ENCODE measurements at regions not wholly inside any gene's neighbourhood (a gene's known extent, or its start where the extent isn't known, plus 50 kb on each side); places are given as distances from the start of the nearest gene placed in this dataset.
A peak's percentile ranks its signal among the peaks of the same experiment; 100 is the strongest.

DNA sequence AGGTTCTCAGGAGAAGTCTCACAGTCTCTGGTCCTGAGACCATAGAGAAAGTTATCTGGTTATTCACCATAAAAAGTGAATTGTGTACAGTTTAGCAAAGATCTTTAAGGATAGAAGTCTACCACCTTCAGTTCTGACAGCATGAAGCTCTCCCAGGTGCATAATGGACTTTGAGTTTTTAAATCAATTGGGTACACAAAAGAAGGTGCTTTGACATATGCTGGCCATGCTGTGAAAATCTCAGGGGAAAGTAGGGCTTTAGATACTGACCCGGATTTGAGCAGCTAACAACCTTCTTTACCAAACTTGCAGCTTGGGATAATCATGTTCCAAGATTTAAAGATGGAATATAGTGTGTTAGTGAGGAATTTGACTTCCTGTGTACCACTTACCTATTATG is 264.2 kb downstream of the ZSWIM6 start:
- intact Hi-C loops (cut with DNase I): no loop called here
- DNase-seq: no peak

DNA sequence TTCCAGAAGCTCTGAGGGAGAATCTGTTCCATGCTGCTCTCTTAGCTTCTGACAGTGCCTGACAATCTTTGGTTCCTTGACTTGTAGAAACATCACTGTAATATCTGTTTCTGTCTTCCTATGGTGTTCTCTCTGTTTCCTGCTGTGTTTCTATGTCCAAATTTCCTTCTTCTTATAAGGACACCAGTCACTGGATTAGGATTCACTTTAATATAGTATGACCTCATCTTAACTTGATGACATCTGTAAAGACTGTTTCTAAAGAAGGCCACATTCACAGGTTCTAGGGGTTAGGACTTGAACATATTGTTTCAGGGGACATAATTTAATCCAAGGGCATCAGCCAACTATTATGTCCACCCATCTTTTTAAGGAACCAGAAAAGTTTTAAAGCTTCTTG is 265.6 kb downstream of the ZSWIM6 start:
- no peak for DNase-seq

DNA sequence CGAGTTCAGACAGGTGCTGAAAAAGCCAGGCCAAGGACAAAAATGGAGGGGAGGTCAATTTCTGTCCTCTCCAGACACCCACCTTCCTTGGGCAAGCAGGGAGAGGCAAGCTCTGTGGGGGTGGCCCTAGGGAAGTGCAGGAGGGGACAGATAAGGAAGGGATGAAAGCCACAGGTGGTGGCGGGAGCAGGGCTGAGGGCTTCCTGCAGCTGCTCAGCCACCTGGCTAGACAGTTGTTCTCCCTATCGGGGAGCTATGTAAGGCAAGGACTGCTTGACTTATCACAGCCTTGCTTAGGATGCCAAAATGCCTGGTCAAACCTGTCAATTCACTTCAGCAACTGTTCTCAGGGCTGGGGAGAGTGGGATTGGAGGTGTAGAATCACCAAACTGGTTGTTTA is 266.1 kb downstream of the ZSWIM6 start:
- intact Hi-C loops (cut with DNase I): no loop called here
- DNase-seq: no peak

More for the DNA sequence above, 265.6 kb downstream of the ZSWIM6 start:
- intact Hi-C loops (cut with DNase I): no loop called here

DNA sequence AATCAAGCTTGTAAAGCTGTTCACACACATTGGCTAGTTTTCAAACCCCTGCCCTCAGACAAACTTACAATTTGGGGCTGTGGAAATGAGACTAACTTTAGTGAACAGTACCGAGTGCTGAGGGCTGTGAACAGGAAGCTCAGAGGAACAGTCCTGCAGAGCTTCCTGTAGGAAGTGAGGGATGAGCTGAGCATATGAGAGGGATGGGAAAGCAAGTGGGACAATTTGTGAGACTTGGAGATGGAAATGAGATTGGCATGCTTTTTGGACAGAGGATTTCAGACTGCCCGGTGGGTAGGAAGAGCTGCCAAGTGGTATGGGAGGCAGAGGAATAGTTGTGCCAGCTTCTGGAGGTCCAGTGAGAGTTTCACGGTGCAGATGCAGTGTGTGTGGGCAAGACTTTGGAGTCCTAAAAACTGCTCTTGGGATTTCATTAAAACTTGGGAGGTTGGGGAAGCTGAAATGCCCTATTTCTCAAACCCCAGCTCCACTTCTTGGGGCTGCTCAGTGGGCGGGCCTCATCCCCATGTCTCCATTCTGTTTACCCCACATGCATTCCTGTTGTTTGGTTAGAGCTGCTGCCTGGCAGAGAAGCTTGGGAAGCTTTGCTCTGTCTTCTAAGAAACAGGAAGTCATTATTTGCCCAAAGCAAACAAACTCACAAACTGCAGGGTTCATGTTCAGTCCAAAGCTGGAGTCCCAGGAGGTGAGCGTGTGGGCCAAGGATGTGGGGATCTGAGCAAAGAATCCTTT is 267.5 kb downstream of the ZSWIM6 start:
- intact Hi-C loops (cut with DNase I): loop anchor here (5.0 to 10.0 kb wide), 2 partner anchors 267 to 435 kb away; partner anchors contain the start of genes SMIM15 and ZSWIM6

DNA sequence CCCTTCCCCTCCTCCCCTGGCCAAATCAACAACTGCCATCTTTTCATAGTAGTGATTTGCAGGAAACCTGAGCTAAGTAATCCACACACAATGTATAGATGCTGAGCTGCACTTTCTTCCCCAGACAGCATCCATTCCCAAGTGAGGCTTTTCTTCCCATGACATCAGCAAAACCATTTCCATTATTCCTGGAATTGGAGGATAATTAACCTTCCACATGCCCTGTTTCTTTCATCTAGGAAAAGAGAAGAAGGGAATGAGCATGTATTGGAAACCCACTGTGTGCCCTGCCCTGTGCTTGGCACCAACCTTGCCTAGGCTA is 268.0 kb downstream of the ZSWIM6 start:
- no peak for DNase-seq
- intact Hi-C loops (cut with DNase I): loop anchor here (5.0 to 10.0 kb wide), 2 partner anchors 268 to 435 kb away; partner anchors contain the start of genes SMIM15 and ZSWIM6

More for the DNA sequence above, 267.5 kb downstream of the ZSWIM6 start:
- DNase-seq: no peak

DNA sequence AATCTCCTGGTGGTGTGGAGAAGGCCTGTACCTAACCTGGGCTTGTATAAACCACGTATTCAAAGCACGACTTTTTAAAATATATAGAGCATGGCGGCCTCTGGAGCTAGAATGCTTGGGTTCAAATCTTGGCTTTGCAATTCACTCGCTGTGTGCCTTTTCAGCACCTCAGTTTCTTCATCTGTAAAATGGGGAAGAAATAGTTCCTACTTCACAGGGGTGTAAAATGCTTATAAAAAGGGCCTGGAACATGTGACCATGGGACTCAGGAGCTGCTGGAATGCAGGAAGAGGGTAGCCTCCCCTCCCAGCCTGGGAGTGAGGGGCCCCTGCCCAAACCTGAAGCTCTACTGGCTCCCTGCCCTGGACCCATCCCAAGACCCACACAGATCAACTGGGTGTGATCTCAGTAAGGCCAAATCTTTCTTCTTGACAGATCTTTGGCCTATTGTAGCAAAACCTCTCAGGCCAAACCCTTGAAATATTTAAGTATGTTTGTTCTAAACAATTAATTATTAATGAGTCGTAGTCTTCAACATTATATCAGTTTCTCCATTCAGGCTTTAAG is 269.0 kb downstream of the ZSWIM6 start:
- intact Hi-C loops (cut with DNase I): loop anchor here (5.0 to 10.0 kb wide), 2 partner anchors 269 to 436 kb away; partner anchors contain the start of genes SMIM15 and ZSWIM6
- no peak for DNase-seq

DNA sequence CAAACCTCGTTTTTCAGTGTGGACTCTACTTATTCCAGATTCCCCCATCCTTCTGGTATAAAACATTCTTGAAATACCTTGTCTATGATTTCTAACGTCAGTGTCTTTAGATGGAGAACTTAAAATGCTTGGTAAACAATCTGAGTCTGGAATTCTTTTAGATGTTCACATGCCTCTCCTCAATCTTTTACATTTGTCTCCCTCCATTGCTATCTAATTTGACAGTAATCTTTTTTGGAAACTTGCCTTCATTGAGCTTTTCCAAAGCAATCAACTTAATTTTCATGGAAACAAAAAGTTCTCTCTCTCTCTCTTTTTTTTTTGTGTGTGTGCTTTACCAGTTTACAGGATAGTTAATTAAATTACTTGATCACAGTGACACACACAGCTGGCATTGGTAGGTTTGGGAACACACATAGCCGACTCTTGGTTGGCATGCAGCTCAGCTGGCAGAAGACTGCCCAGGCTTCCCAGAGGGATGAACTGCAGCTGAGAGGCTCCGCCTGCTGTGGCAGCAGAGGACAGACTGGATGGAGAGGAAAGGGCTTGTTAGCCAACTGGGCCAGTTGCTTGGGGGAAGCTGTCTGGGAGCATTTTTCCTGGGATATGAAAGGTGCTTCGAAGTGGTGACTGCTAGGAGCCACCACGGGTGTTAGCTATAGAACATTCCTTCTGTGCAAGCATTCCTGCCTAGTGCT is 271.3 kb downstream of the ZSWIM6 start:
- peak; percentile 59 to 96 (median 74) for DNase-seq
- intact Hi-C loops (cut with DNase I): loop anchor here (5.0 to 10.0 kb wide), 2 partner anchors 271 to 439 kb away; partner anchors contain the start of genes SMIM15 and ZSWIM6

DNA sequence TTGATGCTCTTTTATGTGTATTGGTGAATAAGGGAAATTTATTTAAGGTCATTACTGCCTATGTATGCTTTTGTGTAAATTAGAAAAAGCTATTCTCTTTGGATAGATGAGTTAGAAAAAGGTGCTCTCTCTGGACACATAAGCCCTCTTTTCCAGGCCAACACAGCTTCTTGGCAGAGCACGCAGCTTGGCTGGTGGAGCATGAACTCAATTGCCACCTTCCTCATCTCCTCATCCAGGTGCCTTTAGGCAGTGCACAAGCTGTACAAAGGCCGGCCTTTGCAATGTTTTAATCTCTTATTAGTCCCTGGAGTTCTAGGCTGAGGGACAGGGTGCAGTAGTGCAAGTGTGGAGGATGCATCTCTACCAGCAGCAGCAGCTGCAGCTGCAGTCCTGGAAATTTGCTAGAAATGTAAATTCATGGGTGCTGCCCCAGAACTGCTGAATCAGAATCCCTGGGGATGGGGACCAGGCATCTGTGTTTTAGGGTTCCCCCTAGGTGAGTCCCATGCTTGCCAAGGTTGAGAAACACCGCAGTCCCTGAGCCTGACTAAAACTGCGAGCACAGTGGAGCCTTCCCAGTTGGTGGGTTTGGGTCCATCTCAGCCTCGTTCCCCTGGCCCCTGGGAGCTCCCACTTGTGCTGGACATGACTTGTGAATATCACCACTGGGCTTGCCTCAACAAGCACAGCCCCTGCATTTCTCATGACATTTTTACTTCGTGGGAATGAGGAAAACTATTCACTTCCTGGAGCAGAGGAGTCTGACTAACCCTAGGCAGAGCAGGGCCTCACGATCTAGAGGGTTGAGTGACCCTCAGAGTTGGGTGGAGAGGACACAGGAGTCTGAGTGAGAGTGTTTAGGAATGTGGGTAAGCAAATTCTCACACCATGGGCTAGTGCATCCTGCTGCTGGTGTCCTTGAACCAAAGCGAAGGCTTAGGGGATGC is 272.3 kb downstream of the ZSWIM6 start:
- DNase-seq: no peak
- intact Hi-C loops (cut with DNase I): loop anchor here (5.0 to 10.0 kb wide), 3 partner anchors 167 to 440 kb away; partner anchors contain the start of genes SMIM15 and ZSWIM6

DNA sequence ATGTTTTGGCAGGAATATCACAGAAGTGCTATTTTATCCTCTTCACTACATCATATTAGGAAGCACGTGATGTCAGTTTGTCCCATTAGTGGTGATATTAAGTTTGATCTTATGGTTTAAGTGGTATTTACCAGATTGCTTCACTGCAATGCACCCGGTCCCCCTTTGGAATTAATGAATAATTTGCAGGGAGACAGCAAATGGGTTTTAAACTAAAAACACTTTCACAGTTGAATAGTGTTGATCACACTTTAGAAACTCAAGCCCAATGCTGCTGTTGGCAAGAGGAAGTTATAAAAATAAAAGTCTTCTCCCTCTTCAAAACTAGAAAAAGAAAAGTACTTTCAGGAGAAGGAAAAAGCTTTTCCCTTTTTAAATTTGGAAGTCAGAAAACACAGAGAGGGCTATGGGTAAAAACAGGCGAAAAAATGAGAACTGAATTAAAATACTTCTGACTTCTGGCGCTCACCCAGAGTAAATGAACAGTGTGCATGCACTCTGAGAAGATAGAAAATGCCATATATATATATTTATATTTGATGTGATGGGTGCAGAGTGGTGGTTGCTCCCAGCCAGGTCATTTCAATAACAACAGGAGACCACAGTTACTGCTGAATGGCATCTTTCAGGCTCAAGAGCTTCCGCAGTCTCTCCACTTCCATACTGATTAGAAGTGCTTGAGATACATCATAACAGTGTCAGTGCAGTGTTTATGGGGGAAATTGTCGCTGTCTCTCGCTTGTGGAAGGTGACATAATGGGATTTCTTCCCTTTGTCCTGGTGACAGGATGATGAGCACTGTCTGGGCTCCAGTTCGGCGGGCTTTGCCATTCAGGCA is 278.0 kb downstream of the ZSWIM6 start:
- no peak for DNase-seq
- intact Hi-C loops (cut with DNase I): loop anchor here (1.0 to 10.0 kb wide), 4 partner anchors 10 to 445 kb away; partner anchors contain the start of gene SMIM15

DNA sequence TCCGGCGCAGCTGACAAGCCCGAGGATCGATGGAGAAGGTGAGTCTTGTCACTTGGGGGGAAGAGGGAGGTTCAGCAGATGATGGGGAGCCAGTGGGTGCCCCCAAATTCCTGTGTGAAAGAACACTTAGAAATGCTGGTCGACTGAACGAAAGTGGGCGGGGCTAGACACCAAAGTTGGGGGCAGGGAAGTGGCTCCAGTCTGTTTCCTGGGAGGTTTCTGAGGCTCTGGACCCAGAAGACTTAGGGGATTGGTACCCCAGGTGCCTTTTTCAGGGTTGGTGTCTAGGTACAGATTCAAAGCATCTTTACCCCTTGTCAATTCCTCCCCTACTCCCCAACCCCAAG is 278.6 kb downstream of the ZSWIM6 start:
- intact Hi-C loops (cut with DNase I): loop anchor here (1.0 to 10.0 kb wide), 2 partner anchors 10 to 206 kb away; no protein-coding TSS in a partner anchor
- DNase-seq: no peak

DNA sequence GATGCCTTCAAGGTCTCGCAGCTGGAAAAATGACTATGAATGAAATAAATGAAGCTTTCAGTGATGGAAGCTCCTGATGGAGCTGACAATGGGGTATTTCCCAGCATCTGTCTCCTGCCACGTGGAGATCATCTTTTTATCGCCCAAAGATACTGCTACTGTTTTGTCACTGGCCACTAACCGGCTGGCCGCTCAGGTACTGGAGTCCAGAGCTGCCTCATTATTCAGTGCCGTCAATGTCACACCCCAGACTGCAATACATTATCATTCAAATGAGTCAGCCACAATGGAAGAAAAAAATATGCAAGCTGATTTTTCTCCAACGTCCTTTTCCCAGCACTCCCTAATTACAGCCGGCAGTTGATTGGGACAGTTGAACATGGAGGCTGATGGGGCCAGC is 280.4 kb downstream of the ZSWIM6 start:
- DNase-seq: no peak
- intact Hi-C loops (cut with DNase I): loop anchor here (10.0 kb wide), 1 partner anchor 208 kb away; no protein-coding TSS in a partner anchor

DNA sequence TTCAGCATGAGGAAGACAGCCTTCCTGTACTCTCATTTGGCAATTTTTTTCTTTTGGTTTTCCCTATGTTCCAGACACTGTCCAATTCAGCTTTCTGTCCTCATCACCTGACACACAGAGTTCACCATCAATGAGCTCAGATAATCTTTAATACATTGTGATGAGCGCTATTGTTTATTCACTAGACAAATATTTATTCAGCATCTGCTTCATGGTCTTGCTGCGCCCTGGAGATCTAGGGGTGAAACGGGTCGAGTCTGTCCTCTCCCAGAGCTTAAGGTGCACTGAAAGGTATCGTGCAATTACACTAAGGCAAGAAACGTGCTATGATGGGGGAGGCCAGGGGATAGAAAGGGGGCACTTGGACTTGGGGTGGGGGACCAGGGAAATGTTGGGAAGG is 281.6 kb downstream of the ZSWIM6 start:
- intact Hi-C loops (cut with DNase I): loop anchor here (10.0 kb wide), 1 partner anchor 209 kb away; no protein-coding TSS in a partner anchor
- DNase-seq: no peak

DNA sequence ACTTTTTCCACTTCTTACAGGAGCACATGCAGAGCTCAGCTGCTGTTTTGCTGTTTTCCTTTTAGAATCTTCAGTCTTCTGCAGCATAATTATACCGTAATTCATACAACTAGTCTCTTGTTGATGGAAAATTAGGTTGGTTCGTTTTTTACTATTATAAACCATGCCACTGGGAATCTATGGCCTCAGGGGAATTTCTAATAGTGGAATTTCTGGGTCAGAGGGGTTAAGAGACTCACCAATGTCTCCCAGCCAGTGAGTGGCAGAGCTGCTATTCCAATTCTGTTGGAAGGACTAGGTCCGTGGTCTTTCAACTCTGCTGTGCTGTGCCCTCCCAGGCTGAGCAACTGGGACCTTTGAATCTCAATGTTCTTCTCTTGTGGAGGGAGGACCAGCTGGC is 282.5 kb downstream of the ZSWIM6 start:
- intact Hi-C loops (cut with DNase I): loop anchor here (10.0 kb wide), 1 partner anchor 210 kb away; no protein-coding TSS in a partner anchor
- DNase-seq: no peak

DNA sequence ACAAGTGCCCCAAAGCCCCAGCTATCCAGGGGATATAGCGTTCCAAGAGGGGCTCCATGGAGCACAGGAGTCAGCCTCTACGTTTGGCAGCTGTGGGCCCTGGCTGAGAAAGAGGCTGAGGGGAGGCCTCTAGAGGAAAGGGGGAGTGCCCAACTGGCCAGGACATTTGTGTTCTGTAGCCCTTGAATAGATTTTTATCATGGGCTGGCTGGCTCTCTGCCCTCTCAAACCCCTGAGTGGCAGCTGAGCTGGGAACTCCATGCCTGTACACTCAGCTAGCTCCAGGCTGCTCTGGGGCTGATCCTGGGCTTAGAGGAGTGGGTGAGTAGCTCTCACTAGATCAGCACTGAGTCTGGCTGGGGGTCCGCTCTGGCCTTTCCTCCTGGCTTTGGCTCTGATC is 285.0 kb downstream of the ZSWIM6 start:
- DNase-seq: peak in 1 of 10 donors; percentile 42

DNA sequence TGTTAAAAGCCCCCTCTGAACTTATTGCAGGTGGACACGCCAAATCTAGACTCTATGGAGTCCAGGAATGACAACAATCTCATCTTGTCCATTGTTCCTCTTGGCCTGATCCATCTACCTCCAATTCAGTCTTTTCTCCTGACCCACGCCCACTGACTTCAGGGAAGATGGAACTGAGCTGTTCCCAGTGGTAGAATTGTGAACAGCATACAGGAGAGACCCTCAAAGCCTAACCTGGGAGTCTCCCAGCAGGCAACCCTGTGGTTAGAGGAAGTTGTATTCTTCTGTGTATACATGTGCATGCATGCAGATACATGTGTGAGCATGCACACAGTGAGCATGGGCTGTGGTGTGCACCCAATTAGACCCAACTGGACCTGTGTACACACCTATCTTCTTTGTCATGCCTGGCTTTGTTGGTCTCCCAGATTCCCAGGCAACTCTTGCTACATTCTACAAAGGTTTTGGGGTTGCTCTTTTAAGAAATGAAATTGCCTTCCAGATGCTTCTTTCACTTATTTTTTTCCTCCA is 286.0 kb downstream of the ZSWIM6 start:
- intact Hi-C loops (cut with DNase I): loop anchor here (10.0 kb wide), 1 partner anchor 213 kb away; no protein-coding TSS in a partner anchor

More for the DNA sequence above, 285.0 kb downstream of the ZSWIM6 start:
- intact Hi-C loops (cut with DNase I): loop anchor here (10.0 kb wide), 1 partner anchor 212 kb away; no protein-coding TSS in a partner anchor

DNA sequence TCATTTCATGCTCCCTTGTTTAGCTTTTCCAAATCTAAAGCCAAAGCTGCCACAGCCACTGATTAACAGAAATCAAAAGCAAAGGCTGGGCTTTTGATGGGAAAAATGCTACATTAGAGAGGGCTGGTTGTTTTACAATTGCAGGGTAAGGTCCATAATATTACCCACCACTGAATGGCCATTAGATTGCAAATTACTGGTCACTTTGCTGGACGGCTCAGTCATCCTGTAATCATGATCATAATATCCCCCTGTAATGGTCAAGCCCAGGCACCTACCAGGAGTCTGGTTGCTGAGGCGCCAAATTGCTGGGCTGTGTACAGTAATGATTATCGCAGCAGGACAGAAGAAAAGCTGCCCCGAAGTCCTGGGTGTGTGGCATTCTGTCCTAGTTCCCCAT is 286.5 kb downstream of the ZSWIM6 start:
- intact Hi-C loops (cut with DNase I): loop anchor here (10.0 kb wide), 1 partner anchor 214 kb away; no protein-coding TSS in a partner anchor
- DNase-seq: no peak

More for the DNA sequence above, 286.0 kb downstream of the ZSWIM6 start:
- peak in 1 of 10 donors; percentile 30 for DNase-seq

DNA sequence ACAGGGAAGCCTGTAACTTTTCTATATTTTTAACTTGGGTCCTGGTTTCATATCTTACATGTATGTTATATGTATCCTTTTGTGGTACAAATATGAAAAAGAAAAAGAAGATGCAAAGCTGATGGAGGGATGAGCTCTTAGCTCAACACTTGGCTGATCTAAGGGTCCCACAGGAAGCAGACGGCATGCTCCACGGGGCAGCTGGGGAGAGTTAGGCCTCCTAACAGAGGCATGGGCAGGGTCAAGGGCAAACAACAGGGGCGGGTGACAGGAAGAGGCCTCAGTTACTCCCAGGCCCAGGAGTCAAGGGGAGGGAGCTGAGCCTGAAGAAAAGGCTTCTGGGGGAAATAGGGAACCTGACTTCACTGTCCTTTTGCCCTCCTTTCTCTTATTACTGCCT is 287.2 kb downstream of the ZSWIM6 start:
- intact Hi-C loops (cut with DNase I): loop anchor here (10.0 kb wide), 1 partner anchor 214 kb away; no protein-coding TSS in a partner anchor

More for the DNA sequence above, 287.2 kb downstream of the ZSWIM6 start:
- no peak for DNase-seq

Measured in posterior cingulate gyrus (tissue), 11 donors.